ENCODE measurements at regions not wholly inside any gene's neighbourhood (a gene's known extent, or its start where the extent isn't known, plus 50 kb on each side); places are given as distances from the start of the nearest gene placed in this dataset.

DNA sequence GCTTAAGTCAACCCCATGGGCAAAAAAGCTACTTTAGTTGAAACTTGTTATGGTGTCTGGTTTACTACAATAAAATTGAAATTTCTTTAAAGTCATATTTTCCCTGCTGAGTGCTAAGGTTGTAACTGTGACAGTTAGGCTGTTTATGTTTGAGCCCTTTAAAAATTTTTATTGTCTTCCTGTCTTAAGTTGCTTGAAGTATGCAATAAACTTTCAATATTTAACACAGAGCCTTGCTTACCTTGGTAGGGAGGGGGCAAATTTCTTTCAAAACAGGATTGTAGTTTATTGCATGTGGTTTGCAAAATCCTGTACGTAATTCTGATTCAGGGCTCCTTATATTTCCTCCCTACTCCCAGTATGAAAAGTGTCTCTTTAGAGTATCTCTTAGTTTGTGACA lies 465.5 kb upstream of the ACTBL2 start:
- TF ChIP-seq EZH2 (IDR thresholded peaks at IDR 0.05; ENCODE audit: borderline replicate concordance) (no peak), EZH2phosphoT487 (IDR thresholded peaks at IDR 0.05; ENCODE audit: low read depth, severe bottlenecking, unreplicated experiment) (no peak)
- TF ChIP-seq, protein P1, sequence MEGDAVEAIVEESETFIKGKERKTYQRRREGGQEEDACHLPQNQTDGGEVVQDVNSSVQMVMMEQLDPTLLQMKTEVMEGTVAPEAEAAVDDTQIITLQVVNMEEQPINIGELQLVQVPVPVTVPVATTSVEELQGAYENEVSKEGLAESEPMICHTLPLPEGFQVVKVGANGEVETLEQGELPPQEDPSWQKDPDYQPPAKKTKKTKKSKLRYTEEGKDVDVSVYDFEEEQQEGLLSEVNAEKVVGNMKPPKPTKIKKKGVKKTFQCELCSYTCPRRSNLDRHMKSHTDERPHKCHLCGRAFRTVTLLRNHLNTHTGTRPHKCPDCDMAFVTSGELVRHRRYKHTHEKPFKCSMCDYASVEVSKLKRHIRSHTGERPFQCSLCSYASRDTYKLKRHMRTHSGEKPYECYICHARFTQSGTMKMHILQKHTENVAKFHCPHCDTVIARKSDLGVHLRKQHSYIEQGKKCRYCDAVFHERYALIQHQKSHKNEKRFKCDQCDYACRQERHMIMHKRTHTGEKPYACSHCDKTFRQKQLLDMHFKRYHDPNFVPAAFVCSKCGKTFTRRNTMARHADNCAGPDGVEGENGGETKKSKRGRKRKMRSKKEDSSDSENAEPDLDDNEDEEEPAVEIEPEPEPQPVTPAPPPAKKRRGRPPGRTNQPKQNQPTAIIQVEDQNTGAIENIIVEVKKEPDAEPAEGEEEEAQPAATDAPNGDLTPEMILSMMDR (IDR thresholded peaks at IDR 0.05; ENCODE audit: poor library complexity): no peak

Data from hepatocyte (in vitro differentiated cells).